RWPE2 (cell line): ENCODE measurements at regions not wholly inside any gene's neighbourhood (a gene's known extent, or its start where the extent isn't known, plus 50 kb on each side); places are given as distances from the start of the nearest gene placed in this dataset.

Experiments used
- ATAC-seq: fragments of 200-7000 bp; cut with Tn5 transposase; 3 replicates; pipeline ENCODE4 v1.9.1; 2021; ENCODE audit warnings: low read depth
- DNase-seq: peaks from one replicate; pipeline ENCODE4 v3.0.0-alpha.2; 2020; ENCODE audit warnings: low spot score
- H3K27ac ChIP-seq: fragments of 450-650 bp; 2 replicates; pipeline ENCODE4 v1.5.1; 2017; ENCODE audit warnings: mild to moderate bottlenecking; ENCODE audit not compliant: poor library complexity, severe bottlenecking
- H3K27me3 ChIP-seq: fragments of 250-450 bp; sonication (Bioruptor Pico); 2 replicates; pipeline ENCODE4 v1.5.1; 2021; ENCODE audit warnings: mild to moderate bottlenecking, moderate library complexity; ENCODE audit not compliant: insufficient read depth, poor library complexity, severe bottlenecking
- H3K36me3 ChIP-seq: fragments of 250-450 bp; sonication (Bioruptor Pico); 2 replicates; pipeline ENCODE4 v1.5.1; 2020; ENCODE audit warnings: low read depth, mild to moderate bottlenecking, moderate library complexity
- H3K4me1 ChIP-seq: fragments of 250-450 bp; sonication (Bioruptor Pico); 2 replicates; pipeline ENCODE4 v1.5.1; 2021; ENCODE audit warnings: mild to moderate bottlenecking, moderate library complexity; ENCODE audit not compliant: insufficient read depth, poor library complexity, severe bottlenecking
- H3K4me3 ChIP-seq: fragments of 250-450 bp; sonication (Bioruptor Pico); 2 replicates; pipeline ENCODE4 v1.5.1; 2021; ENCODE audit warnings: mild to moderate bottlenecking, moderate library complexity; ENCODE audit not compliant: severe bottlenecking
- H3K9me3 ChIP-seq: fragments of 250-450 bp; sonication (Bioruptor Pico); 2 replicates; pipeline ENCODE4 v1.5.1; 2021; ENCODE audit warnings: mild to moderate bottlenecking, moderate library complexity; ENCODE audit not compliant: severe bottlenecking
- CTCF ChIP-seq: fragments of 450-650 bp; IDR thresholded peaks from one replicate; pipeline ENCODE4 v1.5.1; 2017; ENCODE audit warnings: mild to moderate bottlenecking, moderate library complexity; ENCODE audit not compliant: poor library complexity, severe bottlenecking

- H3K27ac ChIP-seq, result no peak overlapping the region
- no peak overlapping the region for H3K4me3 ChIP-seq
- no peak for DNase-seq
- no peaks in the 10 kb centered on the region for H3K9me3 ChIP-seq
- no peak for TF ChIP-seq CTCF
- no peaks in the 10 kb centered on the region for H3K27me3 ChIP-seq
- ATAC-seq, result no peak
- no peaks in the 10 kb centered on the region for H3K4me1 ChIP-seq
- no peaks in the 10 kb centered on the region for H3K36me3 ChIP-seq
Observed at GRCh38 chr12:81963636-81964035, 204.5 kb upstream of the PPFIA2 start.

DNA sequence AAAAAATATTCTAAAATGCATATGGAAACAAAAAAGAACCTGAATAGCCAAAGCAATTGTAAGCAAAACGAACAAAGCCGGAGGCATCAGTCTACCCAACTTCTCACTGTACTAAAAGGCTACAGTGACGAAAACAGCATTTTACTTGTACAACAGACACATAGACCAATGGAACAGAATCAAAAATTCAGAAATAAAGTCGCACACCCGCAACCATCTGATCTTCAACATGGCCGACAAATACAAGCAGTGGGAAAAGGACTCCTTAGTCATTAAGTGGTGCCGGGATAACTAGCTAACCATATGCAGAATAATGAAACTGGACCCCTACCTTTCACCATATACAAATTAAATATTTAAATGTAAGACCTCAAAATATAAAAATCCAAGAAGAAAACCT, 203.9 kb upstream of the PPFIA2 start:
- DNase-seq (no peak), ATAC-seq (no peak)
- H3K4me1 ChIP-seq, result no peaks in the 10 kb centered on the region
- no peaks in the 10 kb centered on the region for H3K9me3 ChIP-seq
- H3K27ac ChIP-seq, result no peak overlapping the region
- no peaks in the 10 kb centered on the region for H3K27me3 ChIP-seq
- H3K4me3 ChIP-seq, result no peak overlapping the region
- TF ChIP-seq CTCF, result no peak
- H3K36me3 ChIP-seq, result no peaks in the 10 kb centered on the region

DNA sequence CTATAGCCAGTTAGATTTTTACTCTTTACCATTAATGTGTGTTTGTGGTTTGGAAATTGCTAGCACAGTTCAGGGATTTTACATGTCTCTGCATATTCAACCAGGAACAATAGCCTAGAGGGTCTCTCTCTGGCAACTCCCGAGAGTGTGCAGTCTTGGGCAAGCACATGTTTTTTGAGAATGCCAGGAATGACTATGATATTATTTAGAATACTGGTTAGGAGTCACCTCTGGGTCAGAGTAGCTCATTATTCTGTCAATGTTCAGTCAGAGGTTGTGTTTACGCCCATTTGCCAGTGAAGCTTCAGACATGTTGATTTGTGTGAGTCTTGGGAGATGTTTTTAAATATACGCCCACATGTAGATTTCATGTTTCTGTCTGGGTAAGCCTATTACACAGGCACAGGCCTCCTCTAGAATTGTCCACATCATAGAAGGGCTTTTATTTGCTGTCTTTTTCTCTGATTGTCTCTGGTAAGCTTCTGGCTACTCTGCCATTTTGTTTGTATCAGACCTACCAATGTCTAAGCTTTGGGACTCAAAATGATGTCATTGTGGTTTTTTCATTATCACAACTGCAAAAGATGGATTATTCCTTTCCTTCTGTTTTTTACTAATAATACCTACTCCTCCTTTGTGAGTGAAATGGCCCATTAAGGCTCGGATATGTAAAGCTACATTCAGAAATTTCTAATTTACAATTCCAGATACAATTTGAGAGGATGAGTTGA, 203.1 kb upstream of the PPFIA2 start:
- no peak for TF ChIP-seq CTCF
- H3K4me1 ChIP-seq, result no peaks in the 10 kb centered on the region
- DNase-seq (no peak), ATAC-seq (no peak)
- H3K4me3 ChIP-seq, result no peak overlapping the region
- no peak overlapping the region for H3K27ac ChIP-seq
- no peaks in the 10 kb centered on the region for H3K36me3 ChIP-seq
- H3K27me3 ChIP-seq, result no peaks in the 10 kb centered on the region
- no peaks in the 10 kb centered on the region for H3K9me3 ChIP-seq

GRCh38 chr12:81958406-81958805, 199.3 kb upstream of the PPFIA2 start:
- H3K4me1 ChIP-seq, result no peaks in the 10 kb centered on the region
- no peaks in the 10 kb centered on the region for H3K9me3 ChIP-seq
- H3K27me3 ChIP-seq, result no peaks in the 10 kb centered on the region
- no peak for TF ChIP-seq CTCF
- no peak overlapping the region for H3K4me3 ChIP-seq
- ATAC-seq (no peak), DNase-seq (no peak)
- H3K36me3 ChIP-seq, result no peaks in the 10 kb centered on the region
- H3K27ac ChIP-seq, result no peak overlapping the region

DNA sequence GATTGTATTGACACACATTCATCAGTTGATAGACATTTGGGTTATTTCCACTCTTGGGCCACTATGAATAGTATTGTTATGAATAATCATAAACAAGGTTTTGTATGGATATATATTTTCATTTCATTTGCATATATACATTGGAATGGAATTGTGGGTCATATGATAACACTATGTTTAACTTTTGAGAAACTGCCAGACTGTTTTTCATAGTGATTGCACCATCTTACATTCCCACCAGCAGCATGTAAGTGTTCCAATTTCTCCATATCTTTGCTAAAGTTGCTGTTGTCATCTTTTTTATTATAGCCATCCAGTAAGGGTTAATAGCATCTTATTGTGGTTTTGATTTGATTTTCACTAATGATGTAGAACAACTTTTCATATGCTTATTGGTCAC, 198.5 kb upstream of the PPFIA2 start:
- Histone ChIP-seq H3K27me3 (no peaks in the 10 kb centered on the region), H3K27ac (no peak overlapping the region), H3K4me3 (no peak overlapping the region), H3K4me1 (no peaks in the 10 kb centered on the region), H3K36me3 (no peaks in the 10 kb centered on the region), H3K9me3 (no peaks in the 10 kb centered on the region)
- no peak for DNase-seq
- no peak for ATAC-seq
- TF ChIP-seq CTCF, result no peak
